Mammary epithelial cell (primary cell): ENCODE measurements at regions not wholly inside any gene's neighbourhood (a gene's known extent, or its start where the extent isn't known, plus 50 kb on each side); places are given as distances from the start of the nearest gene placed in this dataset.

Experiments used
- EZH2 ChIP-seq: IDR thresholded peaks from 2 replicates; pipeline ENCODE4 v1.6.1; 2012; ENCODE audit warnings: low read length, inconsistent platforms, borderline replicate concordance
- TF ChIP-seq, protein P1 (sequence below), 2 donors: IDR thresholded peaks in 1 of 2; conservative IDR thresholded peaks in 1 of 2; 2 replicates each; pipeline ENCODE4 v1.5.1; 2011 to 2012; ENCODE audit warnings: inconsistent platforms in 2 of 2, low read length in 2 of 2, mild to moderate bottlenecking in 2 of 2, control low read depth in 1 of 2, low read depth in 1 of 2; ENCODE audit not compliant: insufficient read depth in 1 of 2; ENCODE audit errors: extremely low read depth in 1 of 2

- TF ChIP-seq, protein P1, sequence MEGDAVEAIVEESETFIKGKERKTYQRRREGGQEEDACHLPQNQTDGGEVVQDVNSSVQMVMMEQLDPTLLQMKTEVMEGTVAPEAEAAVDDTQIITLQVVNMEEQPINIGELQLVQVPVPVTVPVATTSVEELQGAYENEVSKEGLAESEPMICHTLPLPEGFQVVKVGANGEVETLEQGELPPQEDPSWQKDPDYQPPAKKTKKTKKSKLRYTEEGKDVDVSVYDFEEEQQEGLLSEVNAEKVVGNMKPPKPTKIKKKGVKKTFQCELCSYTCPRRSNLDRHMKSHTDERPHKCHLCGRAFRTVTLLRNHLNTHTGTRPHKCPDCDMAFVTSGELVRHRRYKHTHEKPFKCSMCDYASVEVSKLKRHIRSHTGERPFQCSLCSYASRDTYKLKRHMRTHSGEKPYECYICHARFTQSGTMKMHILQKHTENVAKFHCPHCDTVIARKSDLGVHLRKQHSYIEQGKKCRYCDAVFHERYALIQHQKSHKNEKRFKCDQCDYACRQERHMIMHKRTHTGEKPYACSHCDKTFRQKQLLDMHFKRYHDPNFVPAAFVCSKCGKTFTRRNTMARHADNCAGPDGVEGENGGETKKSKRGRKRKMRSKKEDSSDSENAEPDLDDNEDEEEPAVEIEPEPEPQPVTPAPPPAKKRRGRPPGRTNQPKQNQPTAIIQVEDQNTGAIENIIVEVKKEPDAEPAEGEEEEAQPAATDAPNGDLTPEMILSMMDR (conservative IDR thresholded peaks at IDR 0.05 in 1 of 2, IDR thresholded peaks at IDR 0.05 in 1 of 2; ENCODE audit: extremely low read depth in 1 of 2, insufficient read depth in 1 of 2, low read depth in 1 of 2, low read length in 2 of 2), result no peak
- TF ChIP-seq EZH2, result no peak
Measured at GRCh38 chr9:73344060-73344459, 192.4 kb downstream of the ANXA1 start.
